IMR-90 (cell line): ENCODE measurements at regions not wholly inside any gene's neighbourhood (a gene's known extent, or its start where the extent isn't known, plus 50 kb on each side); places are given as distances from the start of the nearest gene placed in this dataset.

Experiments used
- ATAC-seq: fragments of 200-7000 bp; cut with Tn5 transposase; 2 replicates; pipeline ENCODE4 v1.9.1; 2020; ENCODE audit warnings: low read depth, mild to moderate bottlenecking, moderate library complexity
- BruUV-seq: library from RNA; stranded (reverse); fragments of 400-500 nt; replicated peaks from 2 replicates; lab custom pipeline; 2021; lab: Mats Ljungman, UMichigan
- CTCF ChIA-PET: fragments of 300-600 bp; formaldehyde crosslinking; extraction: SDS; loops from one replicate; lab custom pipeline; 2021; ENCODE audit warnings: antibody characterized with exemption; lab: Yijun Ruan, JAX
- POLR2A ChIA-PET: fragments of 300-600 bp; sonication (Branson Sonifier 250); formaldehyde crosslinking; loops from one replicate; lab custom pipeline; 2022; ENCODE audit warnings: antibody characterized with exemption; ENCODE audit not compliant: unreplicated experiment; lab: Charles Lee
- DNase-seq: peaks from one replicate; pipeline ENCODE4 v3.0.0; 2013
- H2AFZ ChIP-seq: replicated peaks from 2 replicates; pipeline ENCODE3; 2013; ENCODE audit warnings: low read length, mild to moderate bottlenecking; ENCODE audit not compliant: poor library complexity
- H2AK5ac ChIP-seq: 2 replicates; pipeline ENCODE4 v1.6.1; 2013; ENCODE audit warnings: low read depth, low read length, inconsistent platforms
- H2AK9ac ChIP-seq: replicated peaks from 2 replicates; pipeline ENCODE3; 2013; ENCODE audit warnings: mild to moderate bottlenecking, low read depth, low read length, moderate library complexity; ENCODE audit not compliant: poor library complexity
- H2BK120ac ChIP-seq: 2 replicates; pipeline ENCODE4 v1.6.1; 2013; ENCODE audit warnings: low read depth, low read length, inconsistent platforms
- H2BK15ac ChIP-seq: 3 replicates; pipeline ENCODE4 v1.6.1; 2013; ENCODE audit warnings: low read depth, low read length, inconsistent platforms
- H2BK20ac ChIP-seq: 2 replicates; pipeline ENCODE4 v1.6.1; 2013; ENCODE audit warnings: low read depth, mild to moderate bottlenecking, inconsistent platforms, low read length, moderate library complexity
- H2BK5ac ChIP-seq: 2 replicates; pipeline ENCODE4 v1.6.1; 2013; ENCODE audit warnings: mild to moderate bottlenecking, low read depth, low read length, inconsistent platforms; ENCODE audit not compliant: poor library complexity, severe bottlenecking
- H3K14ac ChIP-seq: replicated peaks from 2 replicates; pipeline ENCODE4 v1.6.1; 2013; ENCODE audit warnings: low read depth, low read length, inconsistent platforms
- H3K18ac ChIP-seq: 2 replicates; pipeline ENCODE4 v1.6.1; 2013; ENCODE audit warnings: low read depth, low read length, control low read depth
- H3K23ac ChIP-seq: 2 replicates; pipeline ENCODE4 v1.6.1; 2013; ENCODE audit warnings: low read depth, low read length, inconsistent platforms
- H3K27ac ChIP-seq: 2 replicates; pipeline ENCODE4 v1.5.1; 2013; ENCODE audit warnings: mild to moderate bottlenecking, control low read depth, low read length; ENCODE audit not compliant: insufficient read depth
- H3K27me3 ChIP-seq: 2 replicates; pipeline ENCODE4 v1.6.1; 2013; ENCODE audit warnings: low read length; ENCODE audit not compliant: control insufficient read depth, insufficient read depth
- H3K36me3 ChIP-seq: 2 replicates; pipeline ENCODE4 v1.6.1; 2013; ENCODE audit warnings: low read length, mixed read lengths; ENCODE audit not compliant: control insufficient read depth, insufficient read depth
- H3K4ac ChIP-seq: 2 replicates; pipeline ENCODE4 v1.6.1; 2013; ENCODE audit warnings: low read depth, low read length, inconsistent platforms
- H3K4me1 ChIP-seq: 2 replicates; pipeline ENCODE4 v1.6.1; 2013; ENCODE audit warnings: low read length, mixed read lengths; ENCODE audit not compliant: control insufficient read depth, insufficient read depth
- H3K4me2 ChIP-seq: 2 replicates; pipeline ENCODE4 v1.6.1; 2013; ENCODE audit warnings: low read depth, mild to moderate bottlenecking, control low read depth, low read length, moderate library complexity
- H3K4me3 ChIP-seq: 2 replicates; pipeline ENCODE4 v1.5.1; 2013; ENCODE audit warnings: low read depth, mild to moderate bottlenecking, control low read depth, low read length, moderate library complexity; ENCODE audit not compliant: insufficient read depth
- H3K56ac ChIP-seq: 2 replicates; pipeline ENCODE4 v1.6.1; 2013; ENCODE audit warnings: low read length, inconsistent platforms; ENCODE audit not compliant: insufficient read depth; ENCODE audit errors: extremely low read depth
- H3K79me1 ChIP-seq, 2 experiments: 2 replicates each; pipeline ENCODE4 v1.6.1; 2013; ENCODE audit warnings: low read length in 2 of 2, inconsistent platforms in 1 of 2, low read depth in 1 of 2
- H3K9ac ChIP-seq: 2 replicates; pipeline ENCODE4 v1.6.1; 2013; ENCODE audit warnings: low read depth, low read length, control low read depth
- H3K9me1 ChIP-seq: 2 replicates; pipeline ENCODE4 v1.6.1; 2013; ENCODE audit warnings: low read length, inconsistent platforms; ENCODE audit not compliant: insufficient read depth
- H3K9me3 ChIP-seq: 2 replicates; pipeline ENCODE4 v1.6.1; 2013; ENCODE audit warnings: low read length; ENCODE audit not compliant: control insufficient read depth, insufficient read depth
- H4K20me1 ChIP-seq: 2 replicates; pipeline ENCODE4 v1.6.1; 2013; ENCODE audit warnings: low read length, inconsistent platforms; ENCODE audit not compliant: insufficient read depth
- H4K5ac ChIP-seq: 2 replicates; pipeline ENCODE4 v1.6.1; 2013; ENCODE audit warnings: mild to moderate bottlenecking, low read depth, low read length, control low read depth
- H4K8ac ChIP-seq, 2 experiments: 2 replicates each; pipeline ENCODE4 v1.6.1; 2013; ENCODE audit warnings: low read depth in 2 of 2, low read length in 2 of 2, control low read depth in 1 of 2, inconsistent platforms in 1 of 2
- H4K91ac ChIP-seq: 2 replicates; pipeline ENCODE4 v1.6.1; 2013; ENCODE audit warnings: low read depth, low read length, inconsistent platforms; ENCODE audit not compliant: insufficient read depth
- BHLHE40 ChIP-seq: fragments of 150-350 bp; IDR thresholded peaks from 2 replicates; pipeline ENCODE4 v1.6.1; 2016; ENCODE audit warnings: mild to moderate bottlenecking, low read depth, low read length
- CHD1 ChIP-seq: IDR thresholded peaks from 2 replicates; pipeline ENCODE4 v1.6.1; 2012; ENCODE audit warnings: low read depth, low read length, improper control_type of control experiment
- FOS ChIP-seq: fragments of 150-350 bp; IDR thresholded peaks from 2 replicates; pipeline ENCODE4 v1.6.1; 2016; ENCODE audit warnings: low read depth, low read length
- MAFK ChIP-seq: IDR thresholded peaks from 2 replicates; pipeline ENCODE4 v1.6.1; 2012; ENCODE audit warnings: low read depth, low read length, improper control_type of control experiment
- MXI1 ChIP-seq: IDR thresholded peaks from 2 replicates; pipeline ENCODE4 v1.6.1; 2012; ENCODE audit warnings: low read depth, mild to moderate bottlenecking, low read length, moderate library complexity, borderline replicate concordance
- RAD21 ChIP-seq: IDR thresholded peaks from 2 replicates; pipeline ENCODE4 v1.6.1; 2012; ENCODE audit warnings: low read length, improper control_type of control experiment
- RFX5 ChIP-seq: IDR thresholded peaks from 2 replicates; pipeline ENCODE4 v1.8.0; 2012; ENCODE audit warnings: low read depth, mild to moderate bottlenecking, low read length, moderate library complexity
- SMC3 ChIP-seq: fragments of 150-350 bp; IDR thresholded peaks from 2 replicates; pipeline ENCODE4 v1.6.1; 2016; ENCODE audit warnings: low read depth, mild to moderate bottlenecking, antibody characterized with exemption, low read length, moderate library complexity
- dilution Hi-C: fragments of 300-500 bp; cut with HindIII; formaldehyde crosslinking; loops from one replicate; pipeline ENCODE4 v1.14.3; 2018; ENCODE audit warnings: low sequenced_read_pairs; ENCODE audit not compliant: unreplicated experiment
- in situ Hi-C: fragments of 300-500 bp; cut with MboI; formaldehyde crosslinking; loops from 3 replicates; pipeline ENCODE4 v1.14.3; 2019; ENCODE audit warnings: low sequenced_read_pairs, inconsistent platforms, mixed read lengths
- intact Hi-C: fragments of 100-400 bp; cut with micrococcal nuclease; formaldehyde crosslinking; loops from 2 replicates; pipeline ENCODE4 v1.10.0; 2022

GRCh38 chr17:73924909-73925186, 278.6 kb upstream of the RPL38 start:
- no TSS peak for BruUV-seq
- intact Hi-C loops: no loop called here
- no peak overlapping the region for H2AK5ac ChIP-seq
- no peak overlapping the region for H2BK20ac ChIP-seq
- no peak overlapping the region for H4K5ac ChIP-seq
- no peak overlapping the region for H3K14ac ChIP-seq
- no peaks in the 10 kb centered on the region for H3K4me1 ChIP-seq
- H3K56ac ChIP-seq: no peak overlapping the region
- dilution Hi-C loops: no loop called here
- no peak overlapping the region for H2BK15ac ChIP-seq
- no peak overlapping the region for H2AFZ ChIP-seq
- in situ Hi-C loops: no loop called here
- no peak overlapping the region for H3K9ac ChIP-seq
- POLR2A ChIA-PET: no interaction called here
- H3K9me3 ChIP-seq: peaks cover 10% of the 10 kb centered on the region
- H3K4ac ChIP-seq: no peak overlapping the region
- no peak overlapping the region for H3K27ac ChIP-seq
- no peak overlapping the region for H4K8ac ChIP-seq
- H4K91ac ChIP-seq: no peak overlapping the region
- no peak overlapping the region for H2AK9ac ChIP-seq
- no peak for DNase-seq
- H2BK120ac ChIP-seq: no peak overlapping the region
- H3K4me2 ChIP-seq: no peak overlapping the region
- H3K36me3 ChIP-seq: no peaks in the 10 kb centered on the region
- no peaks in the 10 kb centered on the region for H3K27me3 ChIP-seq
- CTCF ChIA-PET: no interaction called here
- H2BK5ac ChIP-seq: no peak overlapping the region
- TF ChIP-seq SMC3 (no peak), BHLHE40 (no peak), CHD1 (no peak), MAFK (no peak), FOS (no peak), RAD21 (no peak), MXI1 (no peak), RFX5 (no peak)
- H3K18ac ChIP-seq: no peak overlapping the region
- no peaks in the 10 kb centered on the region for H3K79me1 ChIP-seq
- H3K9me1 ChIP-seq: no peaks in the 10 kb centered on the region
- H3K23ac ChIP-seq: no peak overlapping the region
- no peak overlapping the region for H3K4me3 ChIP-seq
- no peaks in the 10 kb centered on the region for H4K20me1 ChIP-seq
- ATAC-seq: no peak
